ENCODE measurements at regions not wholly inside any gene's neighbourhood (a gene's known extent, or its start where the extent isn't known, plus 50 kb on each side); places are given as distances from the start of the nearest gene placed in this dataset.
"Not testable (repeated sequence)": the region's sequence is repeated elsewhere in the genome, so short reads cannot be mapped to it uniquely, and the experiment has no call there.

DNA sequence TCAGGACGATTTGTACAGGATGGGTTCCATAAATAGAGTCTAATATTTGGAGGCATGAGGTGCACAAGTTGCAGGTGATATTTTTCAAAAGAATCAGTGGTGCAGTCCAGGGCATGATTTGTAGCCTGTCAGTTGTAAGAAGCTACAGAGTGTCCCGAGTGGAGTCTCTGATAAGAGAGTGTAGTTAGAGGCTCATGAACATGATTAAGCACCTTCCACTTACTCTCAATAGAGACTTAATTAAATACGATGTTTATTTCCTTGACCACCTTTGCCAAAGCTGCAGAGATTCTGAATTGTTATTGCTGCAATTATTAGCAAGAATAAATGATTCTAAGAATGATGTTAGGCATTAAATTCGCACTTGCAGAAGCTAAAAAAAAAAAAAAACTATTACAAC lies 218.4 kb upstream of the LRTM1 start:
- Histone ChIP-seq H3K79me1 (replicated peaks; ENCODE audit: low read length, poor library complexity, severe bottlenecking) (no peaks in the 10 kb centered on the region), H2AFZ (ENCODE audit: low read depth, low read length) (no peak overlapping the region), H3K4ac (ENCODE audit: low read depth in 1 of 2, low read length in 2 of 2) (no peak overlapping the region), H3K36me3 (ENCODE audit: control insufficient read depth in 1 of 2, insufficient read depth in 2 of 2, low read depth in 1 of 2, low read length in 2 of 2) (no peaks in the 10 kb centered on the region), H2BK120ac (ENCODE audit: low read depth, low read length) (no peak overlapping the region), H3K4me2 (ENCODE audit: low read length, poor library complexity, severe bottlenecking) (no peak overlapping the region), H2BK15ac (ENCODE audit: low read depth, poor library complexity, severe bottlenecking) (no peak overlapping the region), H4K8ac (ENCODE audit: low read length) (no peak overlapping the region), H3K23ac (ENCODE audit: low read length in 2 of 2) (no peak overlapping the region), H2AK5ac (ENCODE audit: low read length, severe bottlenecking) (no peak overlapping the region), H2BK5ac (ENCODE audit: low read depth, low read length, poor library complexity, severe bottlenecking) (no peak overlapping the region), H3K27ac (ENCODE audit: low read length, poor library complexity, severe bottlenecking) (no peak overlapping the region), H3K14ac (ENCODE audit: low read length in 2 of 2) (no peak overlapping the region), H3K9ac (ENCODE audit: low read length) (no peak overlapping the region), H3K27me3 (ENCODE audit: control insufficient read depth in 1 of 2, insufficient read depth in 1 of 2, low read length in 2 of 2) (peaks cover 0 to 9% of the 10 kb centered on the region in 2 experiments), H3K4me1 (ENCODE audit: control insufficient read depth, insufficient read depth, low read depth, low read length) (no peaks in the 10 kb centered on the region), H3K9me3 (ENCODE audit: control insufficient read depth, low read length) (no peaks in the 10 kb centered on the region), H4K91ac (ENCODE audit: low read length) (no peak overlapping the region), H2BK12ac (ENCODE audit: low read length in 2 of 2) (no peak overlapping the region), H3K18ac (ENCODE audit: low read depth in 1 of 2, low read length in 2 of 2) (no peak overlapping the region), H3K4me3 (ENCODE audit: insufficient read depth in 1 of 2, low read depth in 1 of 2, low read length in 2 of 2) (no peak overlapping the region)
- WGBS: 62% methylated on average over 2 of the region's 4 CpGs
- no peak for DNase-seq

DNA sequence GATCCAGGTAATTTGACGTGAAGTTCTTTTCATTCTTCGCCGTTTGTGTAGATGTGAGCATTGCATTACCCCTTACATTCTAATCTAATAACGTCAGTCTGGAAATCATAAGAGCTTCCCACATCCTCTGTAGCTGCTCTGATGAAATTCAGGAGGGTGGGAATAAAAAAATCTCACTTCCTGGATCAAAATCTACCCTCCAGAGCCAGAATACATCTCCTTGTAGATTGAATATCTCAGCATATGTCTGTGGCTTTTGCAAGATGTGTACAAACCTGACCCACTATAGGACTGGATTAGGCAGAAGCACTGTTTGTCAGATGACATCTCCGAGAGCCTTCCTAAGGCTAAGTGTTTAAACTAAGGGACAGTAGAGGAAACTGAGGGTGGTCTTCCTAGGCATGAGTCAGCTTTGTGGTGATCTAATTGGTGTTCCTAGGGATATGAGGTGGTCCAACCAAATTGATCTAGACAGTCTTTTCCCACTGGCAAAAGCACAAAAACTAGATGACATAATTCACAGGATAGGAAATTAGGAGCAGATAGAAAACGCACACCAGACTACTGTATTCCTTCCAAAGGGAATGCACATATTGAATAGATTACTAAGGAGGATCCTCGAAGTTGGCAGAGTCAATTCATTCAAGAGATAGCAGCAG lies 216.3 kb upstream of the LRTM1 start:
- no peak overlapping the region for H2BK12ac ChIP-seq (ENCODE audit: low read length in 2 of 2)
- H3K9ac ChIP-seq (ENCODE audit: low read length): peak overlapping the region; percentile 44
- no peak overlapping the region for H2AK5ac ChIP-seq (ENCODE audit: low read length, severe bottlenecking)
- H3K4ac ChIP-seq (ENCODE audit: low read depth in 1 of 2, low read length in 2 of 2): no peak overlapping the region
- no peak overlapping the region for H2BK5ac ChIP-seq (ENCODE audit: low read depth, low read length, poor library complexity, severe bottlenecking)
- H3K14ac ChIP-seq (ENCODE audit: low read length in 2 of 2): no peak overlapping the region
- no peaks in the 10 kb centered on the region for H3K4me1 ChIP-seq (ENCODE audit: control insufficient read depth, insufficient read depth, low read depth, low read length)
- no peaks in the 10 kb centered on the region for H3K36me3 ChIP-seq (ENCODE audit: control insufficient read depth in 1 of 2, insufficient read depth in 2 of 2, low read depth in 1 of 2, low read length in 2 of 2)
- H3K18ac ChIP-seq (ENCODE audit: low read depth in 1 of 2, low read length in 2 of 2): no peak overlapping the region
- WGBS: 91% methylated on average over 6 of the region's 7 CpGs
- H2BK15ac ChIP-seq (ENCODE audit: low read depth, poor library complexity, severe bottlenecking): no peak overlapping the region
- H3K4me3 ChIP-seq (ENCODE audit: insufficient read depth in 1 of 2, low read depth in 1 of 2, low read length in 2 of 2): peak overlapping the region in 1 of 2 experiments; percentile 19
- H3K23ac ChIP-seq (ENCODE audit: low read length in 2 of 2): no peak overlapping the region
- peaks cover 0 to 9% of the 10 kb centered on the region in 2 experiments for H3K27me3 ChIP-seq (ENCODE audit: control insufficient read depth in 1 of 2, insufficient read depth in 1 of 2, low read length in 2 of 2)
- no peak overlapping the region for H4K8ac ChIP-seq (ENCODE audit: low read length)
- peak; percentile 16 for DNase-seq
- no peak overlapping the region for H3K27ac ChIP-seq (ENCODE audit: low read length, poor library complexity, severe bottlenecking)
- H3K9me3 ChIP-seq (ENCODE audit: control insufficient read depth, low read length): no peaks in the 10 kb centered on the region
- H3K79me1 ChIP-seq (replicated peaks; ENCODE audit: low read length, poor library complexity, severe bottlenecking): no peaks in the 10 kb centered on the region
- H2BK120ac ChIP-seq (ENCODE audit: low read depth, low read length): no peak overlapping the region
- no peak overlapping the region for H3K4me2 ChIP-seq (ENCODE audit: low read length, poor library complexity, severe bottlenecking)
- H2AFZ ChIP-seq (ENCODE audit: low read depth, low read length): no peak overlapping the region
- H4K91ac ChIP-seq (ENCODE audit: low read length): no peak overlapping the region

DNA sequence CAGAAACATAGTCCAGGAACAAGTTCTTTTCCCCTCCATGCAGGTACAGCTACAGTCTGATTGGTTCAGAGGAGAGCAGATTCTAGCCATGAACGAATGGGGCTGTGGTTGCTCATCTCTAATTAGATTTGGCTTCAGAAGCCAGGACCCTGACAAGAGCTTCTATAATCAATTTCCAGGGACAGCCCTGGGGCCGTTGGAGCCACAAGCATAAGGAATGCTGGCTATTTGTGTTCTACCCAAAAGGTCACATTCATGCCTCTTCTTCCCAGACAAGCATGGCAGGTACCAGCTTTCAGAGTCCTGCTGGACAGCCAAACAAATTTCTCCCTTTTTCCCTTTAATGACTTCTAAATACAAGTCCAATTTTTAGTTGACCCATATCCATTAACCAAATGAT lies 215.5 kb upstream of the LRTM1 start:
- H3K4ac ChIP-seq (ENCODE audit: low read depth in 1 of 2, low read length in 2 of 2): peak overlapping the region in 1 of 2 experiments; percentile 37
- H4K8ac ChIP-seq (ENCODE audit: low read length): no peak overlapping the region
- no peak overlapping the region for H2BK120ac ChIP-seq (ENCODE audit: low read depth, low read length)
- no peak for DNase-seq
- no peaks in the 10 kb centered on the region for H3K9me3 ChIP-seq (ENCODE audit: control insufficient read depth, low read length)
- no peak overlapping the region for H4K91ac ChIP-seq (ENCODE audit: low read length)
- no peaks in the 10 kb centered on the region for H3K36me3 ChIP-seq (ENCODE audit: control insufficient read depth in 1 of 2, insufficient read depth in 2 of 2, low read depth in 1 of 2, low read length in 2 of 2)
- H3K27ac ChIP-seq (ENCODE audit: low read length, poor library complexity, severe bottlenecking): no peak overlapping the region
- no peak overlapping the region for H3K9ac ChIP-seq (ENCODE audit: low read length)
- no peak overlapping the region for H3K14ac ChIP-seq (ENCODE audit: low read length in 2 of 2)
- no peak overlapping the region for H2AFZ ChIP-seq (ENCODE audit: low read depth, low read length)
- H2BK15ac ChIP-seq (ENCODE audit: low read depth, poor library complexity, severe bottlenecking): no peak overlapping the region
- no peak overlapping the region for H3K23ac ChIP-seq (ENCODE audit: low read length in 2 of 2)
- no peaks in the 10 kb centered on the region for H3K4me1 ChIP-seq (ENCODE audit: control insufficient read depth, insufficient read depth, low read depth, low read length)
- 68% methylated on average over 2 of the region's 2 CpGs for WGBS
- H3K79me1 ChIP-seq (replicated peaks; ENCODE audit: low read length, poor library complexity, severe bottlenecking): no peaks in the 10 kb centered on the region
- H2BK12ac ChIP-seq (ENCODE audit: low read length in 2 of 2): no peak overlapping the region
- no peak overlapping the region for H2BK5ac ChIP-seq (ENCODE audit: low read depth, low read length, poor library complexity, severe bottlenecking)
- no peak overlapping the region for H2AK5ac ChIP-seq (ENCODE audit: low read length, severe bottlenecking)
- peak overlapping the region in 1 of 2 experiments; percentile 40 for H3K18ac ChIP-seq (ENCODE audit: low read depth in 1 of 2, low read length in 2 of 2)
- H3K4me3 ChIP-seq (ENCODE audit: insufficient read depth in 1 of 2, low read depth in 1 of 2, low read length in 2 of 2): no peak overlapping the region
- H3K4me2 ChIP-seq (ENCODE audit: low read length, poor library complexity, severe bottlenecking): peak overlapping the region; percentile 21
- peaks cover 0 to 9% of the 10 kb centered on the region in 2 experiments for H3K27me3 ChIP-seq (ENCODE audit: control insufficient read depth in 1 of 2, insufficient read depth in 1 of 2, low read length in 2 of 2)

DNA sequence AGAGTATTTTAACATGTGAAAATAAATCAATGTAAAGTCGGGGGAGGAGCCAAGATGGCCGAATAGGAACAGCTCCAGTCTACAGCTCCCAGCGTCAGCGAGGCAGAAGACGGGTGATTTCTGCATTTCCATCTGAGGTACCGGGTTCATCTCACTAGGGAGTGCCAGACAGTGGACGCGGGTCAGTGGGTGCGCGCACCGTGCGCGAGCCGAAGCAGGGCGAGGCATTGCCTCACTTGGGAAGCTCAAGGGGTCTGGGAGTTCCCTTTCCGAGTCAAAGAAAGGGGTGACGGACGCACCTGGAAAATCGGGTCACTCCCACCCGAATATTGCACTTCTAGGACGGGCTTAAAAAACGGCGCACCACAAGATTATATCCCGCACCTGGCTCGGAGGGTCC lies 208.4 kb upstream of the LRTM1 start:
- H2BK12ac ChIP-seq (ENCODE audit: low read length in 2 of 2); H3K36me3 ChIP-seq (ENCODE audit: control insufficient read depth in 1 of 2, insufficient read depth in 2 of 2, low read depth in 1 of 2, low read length in 2 of 2); H2BK5ac ChIP-seq (ENCODE audit: low read depth, low read length, poor library complexity, severe bottlenecking); H4K8ac ChIP-seq (ENCODE audit: low read length); H3K23ac ChIP-seq (ENCODE audit: low read length in 2 of 2); H2AK5ac ChIP-seq (ENCODE audit: low read length, severe bottlenecking); H3K14ac ChIP-seq (ENCODE audit: low read length in 2 of 2); H3K79me1 ChIP-seq (replicated peaks; ENCODE audit: low read length, poor library complexity, severe bottlenecking); H2AFZ ChIP-seq (ENCODE audit: low read depth, low read length); H4K91ac ChIP-seq (ENCODE audit: low read length); H2BK15ac ChIP-seq (ENCODE audit: low read depth, poor library complexity, severe bottlenecking); H3K4ac ChIP-seq (ENCODE audit: low read depth in 1 of 2, low read length in 2 of 2); H3K9ac ChIP-seq (ENCODE audit: low read length); H3K9me3 ChIP-seq (ENCODE audit: control insufficient read depth, low read length); H3K4me2 ChIP-seq (ENCODE audit: low read length, poor library complexity, severe bottlenecking); H3K4me3 ChIP-seq (ENCODE audit: insufficient read depth in 1 of 2, low read depth in 1 of 2, low read length in 2 of 2); H3K27me3 ChIP-seq (ENCODE audit: control insufficient read depth in 1 of 2, insufficient read depth in 1 of 2, low read length in 2 of 2); H2BK120ac ChIP-seq (ENCODE audit: low read depth, low read length); DNase-seq; H3K4me1 ChIP-seq (ENCODE audit: control insufficient read depth, insufficient read depth, low read depth, low read length); H3K27ac ChIP-seq (ENCODE audit: low read length, poor library complexity, severe bottlenecking); H3K18ac ChIP-seq (ENCODE audit: low read depth in 1 of 2, low read length in 2 of 2): not testable (repeated sequence)
- WGBS: 97% methylated on average over 25 of the region's 25 CpGs

Measured in mesenchymal stem cell (in vitro differentiated cells and primary cell).